K562 (cell line): ENCODE measurements at regions not wholly inside any gene's neighbourhood (a gene's known extent, or its start where the extent isn't known, plus 50 kb on each side); places are given as distances from the start of the nearest gene placed in this dataset.
A peak's percentile ranks its signal among the peaks of the same experiment; 100 is the strongest.

Source experiments
- BRD9 ChIP-seq: fragments of 450-650 bp; IDR thresholded peaks from 2 replicates; pipeline ENCODE4 v1.6.1; 2018; ENCODE audit warnings: low read depth; ENCODE audit not compliant: partially characterized antibody
- EHMT2 ChIP-seq: fragments of 450-650 bp; IDR thresholded peaks from 2 replicates; pipeline ENCODE4 v1.6.1; 2018; ENCODE audit warnings: antibody characterized with exemption
- IFI16 ChIP-seq: fragments of 250-450 bp; sonication (Bioruptor Pico); IDR thresholded peaks from 2 replicates; pipeline ENCODE4 v2.1.2; 2022; ENCODE audit warnings: mild to moderate bottlenecking, inconsistent platforms
- JUN ChIP-seq, 2 experiments: sonication (generic) in 1 of 2; formaldehyde crosslinking in 1 of 2; IDR thresholded peaks; 2 replicates each; pipeline versions ENCODE4 v1.6.1 to v1.8.0; 2012 to 2022; ENCODE audit warnings: borderline replicate concordance in 2 of 2, mild to moderate bottlenecking in 2 of 2, improper control_type of control experiment in 1 of 2, low read depth in 1 of 2, low read length in 1 of 2, missing genetic modification reagents in 1 of 2
- KAT2B ChIP-seq: IDR thresholded peaks from one replicate; pipeline ENCODE4 v1.6.1; 2012; ENCODE audit warnings: low read depth, mild to moderate bottlenecking, control low read depth, inconsistent platforms, low read length, moderate library complexity
- MED1 ChIP-seq: sonication (generic); formaldehyde crosslinking; IDR thresholded peaks from 2 replicates; pipeline ENCODE4 v1.8.1; 2023; ENCODE audit warnings: missing genetic modification reagents, borderline replicate concordance
- MEF2A ChIP-seq: IDR thresholded peaks from 2 replicates; pipeline ENCODE4 v1.6.1; 2011; ENCODE audit warnings: low read depth, mild to moderate bottlenecking, low read length, moderate library complexity; ENCODE audit not compliant: control insufficient read depth
- MTA1 ChIP-seq: fragments of 450-650 bp; IDR thresholded peaks from 2 replicates; pipeline ENCODE4 v1.6.1; 2017; ENCODE audit warnings: borderline replicate concordance
- NFE2 ChIP-seq: IDR thresholded peaks from 2 replicates; pipeline ENCODE4 v1.6.1; 2014; ENCODE audit warnings: antibody characterized with exemption, low read depth
- NUFIP1 ChIP-seq: fragments of 450-650 bp; IDR thresholded peaks from 2 replicates; pipeline ENCODE4 v1.6.1; 2018; ENCODE audit not compliant: partially characterized antibody
- PRMT5 ChIP-seq: sonication (generic); formaldehyde crosslinking; IDR thresholded peaks from 2 replicates; pipeline ENCODE4 v1.5.0; 2020; ENCODE audit warnings: missing genetic modification reagents
- RBM34 ChIP-seq: fragments of 200-400 bp; formaldehyde crosslinking; IDR thresholded peaks from 2 replicates; pipeline ENCODE4 v1.6.1; 2018; ENCODE audit warnings: low read length, borderline replicate concordance; ENCODE audit not compliant: insufficient read depth
- STAT5A ChIP-seq: IDR thresholded peaks from 2 replicates; pipeline ENCODE4 v1.6.1; 2012; ENCODE audit warnings: low read length, inconsistent platforms, borderline replicate concordance
- TOE1 ChIP-seq, 2 experiments: fragments of 450-650 bp in 1 of 2; sonication (generic) in 1 of 2; formaldehyde crosslinking in 1 of 2; IDR thresholded peaks; 2 replicates each; pipeline versions ENCODE4 v1.7.1 to v1.8.0; 2016 to 2022; ENCODE audit warnings: borderline replicate concordance in 2 of 2, mild to moderate bottlenecking in 2 of 2, antibody characterized with exemption in 1 of 2, inconsistent platforms in 1 of 2, low read depth in 1 of 2, missing genetic modification reagents in 1 of 2, moderate library complexity in 1 of 2
- TRIM24 ChIP-seq, 2 experiments: fragments of 450-650 bp; IDR thresholded peaks; 2 replicates each; pipeline ENCODE4 v1.6.1; 2016
- ZKSCAN8 ChIP-seq: fragments of 200-800 bp; sonication (Bioruptor generic); IDR thresholded peaks from 2 replicates; pipeline ENCODE4 v1.6.1; 2016; ENCODE audit warnings: missing genetic modification characterization, missing compliant biosample characterization
- ZNF57 ChIP-seq: fragments of 450-650 bp; formaldehyde crosslinking; IDR thresholded peaks from 2 replicates; pipeline ENCODE4 v1.4.0; 2020; ENCODE audit warnings: mild to moderate bottlenecking, moderate library complexity
- TF ChIP-seq, protein P1 (sequence below): fragments of 250-450 bp; sonication (Bioruptor Pico); IDR thresholded peaks from 2 replicates; pipeline ENCODE4 v1.4.0; 2020; ENCODE audit warnings: mild to moderate bottlenecking, moderate library complexity
- TF ChIP-seq, protein P2 (sequence below): sonication (generic); formaldehyde crosslinking; IDR thresholded peaks from 2 replicates; pipeline ENCODE4 v1.8.0; 2022; ENCODE audit warnings: missing genetic modification reagents, mild to moderate bottlenecking, borderline replicate concordance
- TF ChIP-seq, protein P3 (sequence below): IDR thresholded peaks from 2 replicates; pipeline ENCODE4 v1.6.1; 2012; ENCODE audit warnings: low read depth, low read length, improper control_type of control experiment, borderline replicate concordance
- TF ChIP-seq, protein P4 (sequence below): sonication (generic); formaldehyde crosslinking; IDR thresholded peaks from 2 replicates; pipeline ENCODE4 v1.8.0; 2022; ENCODE audit warnings: mild to moderate bottlenecking, low read depth, missing genetic modification reagents
- TF ChIP-seq, protein P5 (sequence below): sonication (generic); formaldehyde crosslinking; IDR thresholded peaks from 2 replicates; pipeline ENCODE4 v1.8.1; 2023; ENCODE audit warnings: mild to moderate bottlenecking, missing genetic modification reagents

DNA sequence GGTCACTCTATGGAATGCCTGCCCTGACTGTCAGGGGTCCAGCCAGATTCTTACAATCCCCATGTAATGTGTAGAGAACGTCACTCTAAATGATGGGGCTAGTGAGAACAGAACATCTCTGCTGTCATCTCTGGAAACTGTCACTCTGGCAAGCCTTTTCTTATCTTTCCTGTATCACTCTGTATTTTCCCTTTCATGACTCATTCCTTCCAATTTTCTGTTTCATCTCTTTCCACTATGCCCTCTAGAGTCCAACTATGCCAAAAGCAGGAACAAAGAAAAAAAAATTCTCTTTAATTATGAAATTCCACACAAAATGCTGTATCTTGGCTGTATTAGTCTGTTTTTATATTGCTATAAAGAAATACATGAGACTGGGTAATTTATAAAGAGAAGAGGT, 608.8 kb downstream of the ADCYAP1 start (continued):
- TF ChIP-seq, protein P1, sequence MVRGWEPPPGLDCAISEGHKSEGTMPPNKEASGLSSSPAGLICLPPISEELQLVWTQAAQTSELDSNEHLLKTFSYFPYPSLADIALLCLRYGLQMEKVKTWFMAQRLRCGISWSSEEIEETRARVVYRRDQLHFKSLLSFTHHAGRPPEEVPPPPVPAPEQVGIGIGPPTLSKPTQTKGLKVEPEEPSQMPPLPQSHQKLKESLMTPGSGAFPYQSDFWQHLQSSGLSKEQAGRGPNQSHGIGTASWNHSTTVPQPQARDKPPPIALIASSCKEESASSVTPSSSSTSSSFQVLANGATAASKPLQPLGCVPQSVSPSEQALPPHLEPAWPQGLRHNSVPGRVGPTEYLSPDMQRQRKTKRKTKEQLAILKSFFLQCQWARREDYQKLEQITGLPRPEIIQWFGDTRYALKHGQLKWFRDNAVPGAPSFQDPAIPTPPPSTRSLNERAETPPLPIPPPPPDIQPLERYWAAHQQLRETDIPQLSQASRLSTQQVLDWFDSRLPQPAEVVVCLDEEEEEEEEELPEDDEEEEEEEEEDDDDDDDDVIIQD = no peak
- TF ChIP-seq, protein P2, sequence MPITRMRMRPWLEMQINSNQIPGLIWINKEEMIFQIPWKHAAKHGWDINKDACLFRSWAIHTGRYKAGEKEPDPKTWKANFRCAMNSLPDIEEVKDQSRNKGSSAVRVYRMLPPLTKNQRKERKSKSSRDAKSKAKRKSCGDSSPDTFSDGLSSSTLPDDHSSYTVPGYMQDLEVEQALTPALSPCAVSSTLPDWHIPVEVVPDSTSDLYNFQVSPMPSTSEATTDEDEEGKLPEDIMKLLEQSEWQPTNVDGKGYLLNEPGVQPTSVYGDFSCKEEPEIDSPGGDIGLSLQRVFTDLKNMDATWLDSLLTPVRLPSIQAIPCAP (CRISPR knock-in tag) = no peak
- TF ChIP-seq BRD9 (peak; percentile 71), RBM34 (no peak), STAT5A (no peak), TOE1 (IDR thresholded peaks at IDR 0.05; ENCODE audit: borderline replicate concordance) (no peak), TOE1 (CRISPR knock-in tag; IDR thresholded peaks at IDR 0.05; ENCODE audit: borderline replicate concordance, low read depth) (no peak), KAT2B (no peak), PRMT5 (CRISPR knock-in tag) (no peak), JUN (IDR thresholded peaks at IDR 0.05; ENCODE audit: borderline replicate concordance, low read depth, low read length) (peak; percentile 97), JUN (CRISPR knock-in tag; IDR thresholded peaks at IDR 0.05; ENCODE audit: borderline replicate concordance) (no peak), NUFIP1 (no peak), EHMT2 (0 out of 2 replicates have a peak, but pooled peaks have one; percentile 27), IFI16 (CRISPR knock-in tag) (no peak), TRIM24 (IDR thresholded peaks at IDR 0.05) (peak; percentile 50 to 71), NFE2 (peak; percentile 44), MED1 (no peak), ZKSCAN8 (CRISPR knock-in tag) (no peak), ZNF57 (CRISPR knock-in tag) (no peak), MEF2A (no peak), MTA1 (peak; percentile 75; the same call in 1 of the 2 replicates)
- TF ChIP-seq, protein P3, sequence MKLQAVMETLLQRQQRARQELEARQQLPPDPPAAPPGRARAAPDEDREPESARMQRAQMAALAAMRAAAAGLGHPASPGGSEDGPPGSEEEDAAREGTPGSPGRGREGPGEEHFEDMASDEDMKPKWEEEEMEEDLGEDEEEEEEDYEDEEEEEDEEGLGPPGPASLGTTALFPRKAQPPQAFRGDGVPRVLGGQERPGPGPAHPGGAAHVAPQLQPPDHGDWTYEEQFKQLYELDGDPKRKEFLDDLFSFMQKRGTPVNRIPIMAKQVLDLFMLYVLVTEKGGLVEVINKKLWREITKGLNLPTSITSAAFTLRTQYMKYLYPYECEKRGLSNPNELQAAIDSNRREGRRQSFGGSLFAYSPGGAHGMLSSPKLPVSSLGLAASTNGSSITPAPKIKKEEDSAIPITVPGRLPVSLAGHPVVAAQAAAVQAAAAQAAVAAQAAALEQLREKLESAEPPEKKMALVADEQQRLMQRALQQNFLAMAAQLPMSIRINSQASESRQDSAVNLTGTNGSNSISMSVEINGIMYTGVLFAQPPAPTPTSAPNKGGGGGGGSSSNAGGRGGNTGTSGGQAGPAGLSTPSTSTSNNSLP = peak; percentile 75; the same call in 1 of the 2 replicates
- TF ChIP-seq, protein P4, sequence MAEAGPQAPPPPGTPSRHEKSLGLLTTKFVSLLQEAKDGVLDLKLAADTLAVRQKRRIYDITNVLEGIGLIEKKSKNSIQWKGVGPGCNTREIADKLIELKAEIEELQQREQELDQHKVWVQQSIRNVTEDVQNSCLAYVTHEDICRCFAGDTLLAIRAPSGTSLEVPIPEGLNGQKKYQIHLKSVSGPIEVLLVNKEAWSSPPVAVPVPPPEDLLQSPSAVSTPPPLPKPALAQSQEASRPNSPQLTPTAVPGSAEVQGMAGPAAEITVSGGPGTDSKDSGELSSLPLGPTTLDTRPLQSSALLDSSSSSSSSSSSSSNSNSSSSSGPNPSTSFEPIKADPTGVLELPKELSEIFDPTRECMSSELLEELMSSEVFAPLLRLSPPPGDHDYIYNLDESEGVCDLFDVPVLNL (CRISPR knock-in tag) = no peak
- TF ChIP-seq, protein P5, sequence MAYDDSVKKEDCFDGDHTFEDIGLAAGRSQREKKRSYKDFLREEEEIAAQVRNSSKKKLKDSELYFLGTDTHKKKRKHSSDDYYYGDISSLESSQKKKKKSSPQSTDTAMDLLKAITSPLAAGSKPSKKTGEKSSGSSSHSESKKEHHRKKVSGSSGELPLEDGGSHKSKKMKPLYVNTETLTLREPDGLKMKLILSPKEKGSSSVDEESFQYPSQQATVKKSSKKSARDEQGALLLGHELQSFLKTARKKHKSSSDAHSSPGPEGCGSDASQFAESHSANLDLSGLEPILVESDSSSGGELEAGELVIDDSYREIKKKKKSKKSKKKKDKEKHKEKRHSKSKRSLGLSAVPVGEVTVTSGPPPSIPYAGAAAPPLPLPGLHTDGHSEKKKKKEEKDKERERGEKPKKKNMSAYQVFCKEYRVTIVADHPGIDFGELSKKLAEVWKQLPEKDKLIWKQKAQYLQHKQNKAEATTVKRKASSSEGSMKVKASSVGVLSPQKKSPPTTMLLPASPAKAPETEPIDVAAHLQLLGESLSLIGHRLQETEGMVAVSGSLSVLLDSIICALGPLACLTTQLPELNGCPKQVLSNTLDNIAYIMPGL (CRISPR knock-in tag) = no peak
